Sigmoid colon (tissue), 6 donors: ENCODE measurements at regions not wholly inside any gene's neighbourhood (a gene's known extent, or its start where the extent isn't known, plus 50 kb on each side); places are given as distances from the start of the nearest gene placed in this dataset.

ENCODE experiments used
- DNase-seq: peaks from one replicate; pipeline ENCODE4 v3.0.0-alpha.2; 2019
- H3K27ac ChIP-seq, 4 donors: fragments of 200-600 bp; sonication (generic); one replicate each; pipeline ENCODE4 v1.5.1; 2016 to 2019; ENCODE audit warnings: mild to moderate bottlenecking in 1 of 4
- H3K27me3 ChIP-seq, 3 donors: fragments of 200-600 bp; sonication (generic); one replicate each; pipeline ENCODE4 v1.5.1; 2019; ENCODE audit warnings: mild to moderate bottlenecking in 1 of 3
- H3K36me3 ChIP-seq, 4 donors: fragments of 200-600 bp; sonication (generic); one replicate each; pipeline ENCODE4 v1.5.1; 2016 to 2019
- H3K4me1 ChIP-seq, 4 donors: fragments of 200-600 bp; sonication (generic); one replicate each; pipeline ENCODE4 v1.5.1; 2017 to 2019
- H3K4me3 ChIP-seq, 4 donors: fragments of 200-600 bp; sonication (generic); one replicate each; pipeline ENCODE4 v1.5.1; 2017 to 2019; ENCODE audit warnings: mild to moderate bottlenecking in 2 of 4, moderate library complexity in 1 of 4
- H3K9me3 ChIP-seq, 4 donors: fragments of 200-600 bp in 3 of 4; sonication (generic) in 3 of 4; one replicate each; pipeline versions ENCODE4 v1.5.1 to v1.6.1; 2013 to 2019
- CTCF ChIP-seq, 4 experiments: fragments of 450-650 bp in 3 of 4; fragments of 200-600 bp in 1 of 4; IDR thresholded peaks; one replicate each; pipeline ENCODE4 v1.5.1; 2016 to 2019; ENCODE audit warnings: antibody characterized with exemption in 4 of 4, mild to moderate bottlenecking in 3 of 4, moderate library complexity in 2 of 4
- EP300 ChIP-seq, 4 donors: sonication (generic); formaldehyde crosslinking; IDR thresholded peaks; one replicate each; pipeline ENCODE4 v1.6.1; 2017; ENCODE audit warnings: antibody characterized with exemption in 4 of 4
- POLR2A ChIP-seq, 2 donors: fragments of 450-650 bp; IDR thresholded peaks; one replicate each; pipeline ENCODE4 v1.6.1; 2016; ENCODE audit warnings: antibody characterized with exemption in 2 of 2, mild to moderate bottlenecking in 2 of 2, moderate library complexity in 2 of 2
- POLR2AphosphoS5 ChIP-seq, 4 donors: sonication (generic); formaldehyde crosslinking; IDR thresholded peaks; one replicate each; pipeline ENCODE4 v1.6.1; 2017; ENCODE audit warnings: antibody characterized with exemption in 4 of 4
- WGBS, 2 donors: extraction: QIAGEN DNeasy Blood & Tissue Kit; methylation state at CpG; one replicate each; pipeline ENCODE4 v1.1.7; 2013; 5-methylcytosine and 5-hydroxymethylcytosine counted together
- intact Hi-C: fragments of 100-400 bp; cut with DNase I; formaldehyde crosslinking; loops from one replicate; pipeline ENCODE4 v1.15.1; 2023
- donor health status: healthy with polysubstance abuse.
- donor health status: healthy.

- Histone ChIP-seq H3K27me3 (no peaks in the 10 kb centered on the region), H3K4me1 (no peaks in the 10 kb centered on the region), H3K4me3 (no peak overlapping the region), H3K9me3 (no peaks in the 10 kb centered on the region), H3K36me3 (no peaks in the 10 kb centered on the region), H3K27ac (no peak overlapping the region)
- intact Hi-C loops = no loop called here
- TF ChIP-seq POLR2AphosphoS5 (IDR thresholded peaks at IDR 0.05) (no peak), POLR2A (IDR thresholded peaks at IDR 0.05) (no peak), EP300 (IDR thresholded peaks at IDR 0.05) (no peak), CTCF (IDR thresholded peaks at IDR 0.05) (no peak)
- no peak for DNase-seq
Measured at GRCh38 chrX:45888518-45888917, 656.7 kb downstream of the ZNF674 start.

GRCh38 chrX:45885931-45886330 is 659.3 kb downstream of the ZNF674 start:
- no peaks in the 10 kb centered on the region for H3K27me3 ChIP-seq
- no peaks in the 10 kb centered on the region for H3K36me3 ChIP-seq
- WGBS, 2 donors = 92% methylated on average over 2 of the region's 2 CpGs
- intact Hi-C loops = no loop called here
- no peaks in the 10 kb centered on the region for H3K4me1 ChIP-seq
- H3K27ac ChIP-seq = no peak overlapping the region
- TF ChIP-seq POLR2AphosphoS5 (IDR thresholded peaks at IDR 0.05) = no peak
- TF ChIP-seq CTCF (IDR thresholded peaks at IDR 0.05) = no peak
- TF ChIP-seq POLR2A (IDR thresholded peaks at IDR 0.05) = no peak
- TF ChIP-seq EP300 (IDR thresholded peaks at IDR 0.05) = no peak
- no peaks in the 10 kb centered on the region for H3K9me3 ChIP-seq
- no peak overlapping the region for H3K4me3 ChIP-seq
- DNase-seq = no peak

GRCh38 chrX:45879512-45879911 is 665.7 kb downstream of the ZNF674 start:
- intact Hi-C loops = no loop called here
- TF ChIP-seq POLR2A (IDR thresholded peaks at IDR 0.05) (no peak), CTCF (IDR thresholded peaks at IDR 0.05) (no peak), EP300 (IDR thresholded peaks at IDR 0.05) (no peak), POLR2AphosphoS5 (IDR thresholded peaks at IDR 0.05) (no peak)
- H3K4me1 ChIP-seq = no peaks in the 10 kb centered on the region
- WGBS, 2 donors = 87 to 94% methylated on average over 3 of the region's 3 CpGs
- H3K27ac ChIP-seq = no peak overlapping the region
- no peak for DNase-seq
- peaks cover 0 to 2% (median 0%) of the 10 kb centered on the region in 3 donors for H3K27me3 ChIP-seq
- H3K4me3 ChIP-seq = no peak overlapping the region
- no peaks in the 10 kb centered on the region for H3K36me3 ChIP-seq
- H3K9me3 ChIP-seq = no peaks in the 10 kb centered on the region

GRCh38 chrX:45876206-45876605 is 669.0 kb downstream of the ZNF674 start:
- intact Hi-C loops = no loop called here
- WGBS, 2 donors = 88 to 97% methylated on average over 4 of the region's 4 CpGs
- Histone ChIP-seq H3K9me3 (no peaks in the 10 kb centered on the region), H3K4me3 (no peak overlapping the region), H3K4me1 (no peaks in the 10 kb centered on the region), H3K27ac (no peak overlapping the region), H3K36me3 (no peaks in the 10 kb centered on the region), H3K27me3 (peaks cover 0 to 2% (median 0%) of the 10 kb centered on the region in 3 donors)
- TF ChIP-seq POLR2A (IDR thresholded peaks at IDR 0.05) (no peak), CTCF (IDR thresholded peaks at IDR 0.05) (no peak), POLR2AphosphoS5 (IDR thresholded peaks at IDR 0.05) (no peak), EP300 (IDR thresholded peaks at IDR 0.05) (no peak)
- no peak for DNase-seq

- intact Hi-C loops = no loop called here
- DNase-seq = no peak
- no peaks in the 10 kb centered on the region for H3K36me3 ChIP-seq
- H3K9me3 ChIP-seq = no peaks in the 10 kb centered on the region
- H3K27ac ChIP-seq = no peak overlapping the region
- peaks cover 0 to 2% (median 0%) of the 10 kb centered on the region in 3 donors for H3K27me3 ChIP-seq
- 43 to 76% methylated on average over 3 of the region's 3 CpGs for WGBS, 2 donors
- H3K4me1 ChIP-seq = no peaks in the 10 kb centered on the region
- no peak overlapping the region for H3K4me3 ChIP-seq
- TF ChIP-seq CTCF (IDR thresholded peaks at IDR 0.05) (no peak), POLR2A (IDR thresholded peaks at IDR 0.05) (no peak), POLR2AphosphoS5 (IDR thresholded peaks at IDR 0.05) (no peak), EP300 (IDR thresholded peaks at IDR 0.05) (no peak)
Measured at GRCh38 chrX:45873781-45874180, 671.4 kb downstream of the ZNF674 start.
